ENCODE measurements at regions not wholly inside any gene's neighbourhood (a gene's known extent, or its start where the extent isn't known, plus 50 kb on each side); places are given as distances from the start of the nearest gene placed in this dataset.

DNA sequence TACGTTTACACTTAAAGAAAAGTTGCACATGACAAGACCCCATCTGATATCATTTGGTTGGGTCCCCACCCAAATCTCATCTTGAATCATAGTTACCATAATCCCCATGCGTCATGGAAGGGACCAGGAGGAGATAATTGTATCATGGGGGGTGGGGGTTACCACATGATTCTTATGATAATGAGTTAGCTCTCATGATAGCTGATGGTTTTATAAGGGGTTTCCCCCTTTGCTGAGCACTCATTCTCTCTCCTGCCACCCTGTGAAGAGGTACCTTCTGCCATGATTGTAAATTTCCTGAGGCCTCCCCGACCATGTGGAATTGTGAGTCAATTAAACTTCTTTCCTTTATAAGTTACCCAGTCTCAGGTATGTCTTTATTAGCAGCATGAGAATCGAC, 60.3 kb downstream of the PHLDA1 start:
- TF ChIP-seq POLR2A (IDR thresholded peaks at IDR 0.05) (no peak), POLR2AphosphoS5 (IDR thresholded peaks at IDR 0.05) (no peak)
- TF ChIP-seq, protein P1, sequence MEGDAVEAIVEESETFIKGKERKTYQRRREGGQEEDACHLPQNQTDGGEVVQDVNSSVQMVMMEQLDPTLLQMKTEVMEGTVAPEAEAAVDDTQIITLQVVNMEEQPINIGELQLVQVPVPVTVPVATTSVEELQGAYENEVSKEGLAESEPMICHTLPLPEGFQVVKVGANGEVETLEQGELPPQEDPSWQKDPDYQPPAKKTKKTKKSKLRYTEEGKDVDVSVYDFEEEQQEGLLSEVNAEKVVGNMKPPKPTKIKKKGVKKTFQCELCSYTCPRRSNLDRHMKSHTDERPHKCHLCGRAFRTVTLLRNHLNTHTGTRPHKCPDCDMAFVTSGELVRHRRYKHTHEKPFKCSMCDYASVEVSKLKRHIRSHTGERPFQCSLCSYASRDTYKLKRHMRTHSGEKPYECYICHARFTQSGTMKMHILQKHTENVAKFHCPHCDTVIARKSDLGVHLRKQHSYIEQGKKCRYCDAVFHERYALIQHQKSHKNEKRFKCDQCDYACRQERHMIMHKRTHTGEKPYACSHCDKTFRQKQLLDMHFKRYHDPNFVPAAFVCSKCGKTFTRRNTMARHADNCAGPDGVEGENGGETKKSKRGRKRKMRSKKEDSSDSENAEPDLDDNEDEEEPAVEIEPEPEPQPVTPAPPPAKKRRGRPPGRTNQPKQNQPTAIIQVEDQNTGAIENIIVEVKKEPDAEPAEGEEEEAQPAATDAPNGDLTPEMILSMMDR (IDR thresholded peaks at IDR 0.05), result no peak

All from breast epithelium (tissue), 3 donors.